ENCODE measurements at regions not wholly inside any gene's neighbourhood (a gene's known extent, or its start where the extent isn't known, plus 50 kb on each side); places are given as distances from the start of the nearest gene placed in this dataset.
A peak's percentile ranks its signal among the peaks of the same experiment; 100 is the strongest.
"Not testable (repeated sequence)": the region's sequence is repeated elsewhere in the genome, so short reads cannot be mapped to it uniquely, and the experiment has no call there.

- H3K27me3 Mint-ChIP-seq; H3K4me3 Mint-ChIP-seq; DNase-seq; H3K4me1 Mint-ChIP-seq; POLR2A ChIA-PET; H3K27ac Mint-ChIP-seq; H3K36me3 Mint-ChIP-seq; ATAC-seq (ENCODE audit: low read depth): not testable (repeated sequence)
- H3K9me3 Mint-ChIP-seq, result peaks cover 15% of the 10 kb centered on the region
Measured at GRCh38 chr7:86983654-86984053, 75.8 kb downstream of the ELAPOR2 start.

DNA sequence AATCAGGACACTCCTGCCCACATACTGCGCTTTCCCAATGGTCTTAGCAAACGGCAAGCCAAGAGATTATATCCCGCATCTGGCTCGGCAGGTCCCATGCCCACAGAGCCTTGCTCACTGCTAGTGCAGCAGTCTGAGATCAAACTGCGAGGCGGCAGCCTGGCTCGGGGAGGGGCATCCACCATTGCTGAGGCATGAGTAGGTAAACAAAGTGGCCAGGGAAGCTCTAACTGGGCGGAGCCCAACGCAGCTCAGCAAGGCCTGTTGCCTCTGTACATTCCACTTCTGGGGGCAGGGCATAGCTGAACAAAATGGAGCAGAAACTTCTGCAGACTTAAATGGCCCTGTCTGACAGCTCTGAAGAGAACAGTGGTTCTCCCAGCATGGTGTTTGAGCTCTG is 77.5 kb downstream of the ELAPOR2 start:
- DNase-seq; H3K4me1 Mint-ChIP-seq; POLR2A ChIA-PET; H3K27me3 Mint-ChIP-seq; H3K36me3 Mint-ChIP-seq; H3K4me3 Mint-ChIP-seq; H3K27ac Mint-ChIP-seq; ATAC-seq (ENCODE audit: low read depth): not testable (repeated sequence)
- peaks cover 13% of the 10 kb centered on the region for H3K9me3 Mint-ChIP-seq

GRCh38 chr7:86981127-86981526 is 78.3 kb downstream of the ELAPOR2 start:
- Mint-ChIP-seq H3K27ac (no peak overlapping the region), H3K27me3 (peaks cover 3% of the 10 kb centered on the region), H3K4me3 (no peak overlapping the region), H3K9me3 (peaks cover 13% of the 10 kb centered on the region), H3K36me3 (no peaks in the 10 kb centered on the region), H3K4me1 (peaks cover 9% of the 10 kb centered on the region)
- no peak for DNase-seq
- POLR2A ChIA-PET, result no interaction called here
- no peak for ATAC-seq (ENCODE audit: low read depth)

DNA sequence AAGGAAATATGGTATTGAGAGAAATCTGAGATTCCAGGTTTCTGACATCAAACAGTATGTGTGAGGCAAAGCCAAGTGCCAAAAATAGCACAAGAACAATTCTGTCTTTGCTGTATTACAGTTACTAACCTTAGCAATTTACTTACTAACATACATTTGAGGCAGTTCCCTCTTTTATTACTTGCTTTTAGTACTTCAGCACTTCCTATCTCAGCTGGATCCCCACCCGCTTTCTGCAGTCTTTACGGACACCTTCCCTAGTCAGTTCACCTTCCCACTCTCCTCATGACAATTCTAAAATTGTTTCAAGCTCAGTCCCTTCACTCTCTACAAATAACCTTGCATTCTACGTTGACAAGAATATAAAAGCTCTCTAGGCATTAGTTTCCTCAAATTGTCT is 79.2 kb downstream of the ELAPOR2 start:
- Mint-ChIP-seq H3K4me1 (peaks cover 9% of the 10 kb centered on the region), H3K27me3 (peaks cover 3% of the 10 kb centered on the region), H3K27ac (peak overlapping the region; percentile 2), H3K36me3 (no peaks in the 10 kb centered on the region), H3K4me3 (no peak overlapping the region), H3K9me3 (peaks cover 12% of the 10 kb centered on the region)
- no peak for DNase-seq
- no peak for ATAC-seq (ENCODE audit: low read depth)
- POLR2A ChIA-PET, result no interaction called here

DNA sequence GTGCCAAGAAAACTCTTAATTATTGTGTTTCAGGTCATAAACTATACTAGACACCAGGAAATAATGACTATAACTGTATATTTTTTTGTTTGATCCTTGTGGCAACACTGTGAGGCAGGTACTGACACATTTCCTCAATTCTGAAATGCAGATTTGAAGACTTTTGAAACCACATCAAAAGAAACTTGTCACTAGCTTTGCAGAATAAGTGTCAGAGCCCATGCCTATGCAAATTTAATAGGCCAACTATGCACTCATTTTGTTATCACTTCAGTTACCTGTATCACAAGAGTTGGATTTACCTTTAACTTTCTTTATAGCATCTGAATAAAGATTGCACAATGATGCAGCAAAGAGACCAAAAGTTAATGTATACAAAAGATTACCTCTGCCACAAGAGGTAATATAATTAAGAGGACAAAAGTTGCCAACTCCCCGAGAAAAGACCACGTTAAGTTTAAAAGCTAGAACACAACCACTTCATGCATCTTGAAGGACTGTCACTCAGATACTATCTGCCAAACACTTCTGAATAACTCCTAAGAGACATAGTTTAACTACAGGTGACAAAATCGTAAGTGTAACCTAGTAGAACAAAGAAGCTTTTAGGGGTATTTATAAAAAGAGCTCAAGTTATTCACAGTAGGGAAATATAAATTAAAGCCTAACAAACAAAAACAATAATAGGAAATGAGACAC is 80.5 kb downstream of the ELAPOR2 start:
- POLR2A ChIA-PET, result interaction anchor here (0.9 kb wide), 1 partner anchor 174 kb away, joined by 3 read pairs; the partner anchor contains the start of gene DMTF1
- Mint-ChIP-seq H3K27me3 (peaks cover 3% of the 10 kb centered on the region), H3K4me1 (peaks cover 9% of the 10 kb centered on the region), H3K36me3 (no peaks in the 10 kb centered on the region), H3K4me3 (no peak overlapping the region), H3K9me3 (peaks cover 4% of the 10 kb centered on the region), H3K27ac (peak overlapping the region; percentile 43)
- ATAC-seq (ENCODE audit: low read depth), result peak; percentile 98
- no peak for DNase-seq

GRCh38 chr7:86976958-86977357 is 82.5 kb downstream of the ELAPOR2 start:
- Mint-ChIP-seq H3K27me3 (peaks cover 3% of the 10 kb centered on the region), H3K9me3 (no peaks in the 10 kb centered on the region), H3K27ac (no peak overlapping the region), H3K36me3 (no peaks in the 10 kb centered on the region), H3K4me1 (peaks cover 9% of the 10 kb centered on the region), H3K4me3 (no peak overlapping the region)
- ATAC-seq (ENCODE audit: low read depth) (no peak), DNase-seq (no peak)
- POLR2A ChIA-PET, result no interaction called here

DNA sequence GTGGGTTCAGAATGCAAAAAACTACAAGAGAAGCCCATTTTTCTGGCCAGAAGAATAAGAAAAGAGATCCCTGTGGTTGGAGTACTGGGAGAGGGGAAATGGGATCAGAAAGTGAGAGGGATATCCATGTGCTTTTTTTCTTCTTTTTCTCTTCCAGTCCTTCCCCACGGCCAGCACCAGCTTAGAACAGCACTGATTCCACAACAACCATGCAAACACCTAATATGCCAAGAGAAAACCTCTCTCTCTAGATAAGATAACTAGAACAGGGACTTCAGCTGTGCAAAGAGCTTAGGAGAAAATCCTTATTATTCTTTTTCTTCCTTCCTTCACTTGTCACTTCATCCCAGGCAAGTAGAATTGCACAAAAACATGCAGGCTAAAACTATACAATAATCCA is 83.5 kb downstream of the ELAPOR2 start:
- DNase-seq, result no peak
- H3K9me3 Mint-ChIP-seq, result no peaks in the 10 kb centered on the region
- H3K27me3 Mint-ChIP-seq, result no peaks in the 10 kb centered on the region
- no peak overlapping the region for H3K4me3 Mint-ChIP-seq
- no peak overlapping the region for H3K27ac Mint-ChIP-seq
- no peaks in the 10 kb centered on the region for H3K36me3 Mint-ChIP-seq
- POLR2A ChIA-PET, result no interaction called here
- ATAC-seq (ENCODE audit: low read depth), result no peak
- H3K4me1 Mint-ChIP-seq, result peaks cover 9% of the 10 kb centered on the region

DNA sequence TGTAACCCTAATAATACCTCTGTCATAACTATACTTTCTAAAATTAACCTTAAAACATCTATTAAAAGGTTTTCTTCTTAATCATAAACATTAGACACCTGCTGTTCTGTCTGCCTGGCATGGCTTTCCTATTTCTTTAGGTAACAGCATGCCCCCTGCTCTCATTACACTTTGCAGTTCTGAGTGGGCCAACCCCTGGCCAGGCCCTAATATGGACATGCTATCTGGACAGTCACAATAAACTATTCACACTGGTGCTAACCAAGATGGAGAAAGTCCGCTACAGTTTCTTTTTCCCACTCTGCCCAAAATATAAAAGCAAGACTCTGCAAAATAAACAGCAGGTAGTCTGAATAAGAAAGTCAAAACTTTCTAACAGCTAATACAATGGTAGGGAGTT is 84.0 kb downstream of the ELAPOR2 start:
- no peak for DNase-seq
- ATAC-seq (ENCODE audit: low read depth), result no peak
- no peak overlapping the region for H3K27ac Mint-ChIP-seq
- H3K9me3 Mint-ChIP-seq, result no peaks in the 10 kb centered on the region
- POLR2A ChIA-PET, result no interaction called here
- H3K36me3 Mint-ChIP-seq, result no peaks in the 10 kb centered on the region
- no peak overlapping the region for H3K4me3 Mint-ChIP-seq
- no peaks in the 10 kb centered on the region for H3K27me3 Mint-ChIP-seq
- peaks cover 9% of the 10 kb centered on the region for H3K4me1 Mint-ChIP-seq

GRCh38 chr7:86972072-86972471 is 87.4 kb downstream of the ELAPOR2 start:
- H3K9me3 Mint-ChIP-seq, result no peaks in the 10 kb centered on the region
- no peaks in the 10 kb centered on the region for H3K27me3 Mint-ChIP-seq
- no peak overlapping the region for H3K27ac Mint-ChIP-seq
- H3K36me3 Mint-ChIP-seq, result no peaks in the 10 kb centered on the region
- POLR2A ChIA-PET, result no interaction called here
- no peaks in the 10 kb centered on the region for H3K4me1 Mint-ChIP-seq
- ATAC-seq (ENCODE audit: low read depth), result no peak
- H3K4me3 Mint-ChIP-seq, result no peak overlapping the region
- no peak for DNase-seq

DNA sequence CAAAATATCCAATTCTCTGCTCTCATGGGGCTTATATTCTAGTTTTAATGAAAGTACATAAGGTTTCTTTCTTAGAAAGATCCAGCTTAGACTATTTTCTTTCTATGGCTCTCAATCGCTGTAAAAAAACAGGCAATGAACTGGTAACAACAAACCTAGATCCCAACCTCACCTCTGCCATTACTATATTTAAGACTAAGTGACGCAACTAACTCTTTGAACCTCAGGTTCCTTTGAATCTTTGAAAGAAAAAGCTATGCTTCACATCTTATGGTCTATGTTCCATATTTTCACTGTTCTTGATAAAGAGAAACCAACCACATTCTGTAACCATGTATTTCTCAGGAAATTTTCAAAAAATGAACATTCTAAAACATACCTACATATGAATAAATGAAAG is 88.5 kb downstream of the ELAPOR2 start:
- Mint-ChIP-seq H3K36me3 (no peaks in the 10 kb centered on the region), H3K4me3 (no peak overlapping the region), H3K27ac (no peak overlapping the region), H3K27me3 (no peaks in the 10 kb centered on the region), H3K9me3 (no peaks in the 10 kb centered on the region), H3K4me1 (no peaks in the 10 kb centered on the region)
- no peak for ATAC-seq (ENCODE audit: low read depth)
- no peak for DNase-seq
- POLR2A ChIA-PET, result no interaction called here

DNA sequence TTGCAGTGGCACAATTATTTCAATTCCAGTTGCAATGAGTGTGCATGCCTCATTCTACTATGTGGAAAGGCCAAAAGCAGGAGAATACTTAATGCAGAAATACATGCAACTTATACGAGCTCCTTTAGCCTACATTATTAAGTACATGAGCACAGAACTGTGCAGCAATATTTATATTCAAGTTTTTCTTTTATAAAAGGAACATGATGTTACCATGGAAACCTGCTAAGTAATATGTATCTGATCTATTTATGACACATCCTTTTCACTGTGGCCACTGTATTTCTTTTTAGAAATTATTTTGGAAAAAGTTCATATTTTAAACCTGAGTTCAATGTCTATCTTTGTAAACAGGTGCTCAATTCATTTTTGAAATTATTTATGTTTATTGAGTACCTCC is 88.9 kb downstream of the ELAPOR2 start:
- Mint-ChIP-seq H3K4me1 (no peaks in the 10 kb centered on the region), H3K4me3 (no peak overlapping the region), H3K27me3 (peaks cover 3% of the 10 kb centered on the region), H3K36me3 (no peaks in the 10 kb centered on the region), H3K9me3 (no peaks in the 10 kb centered on the region), H3K27ac (no peak overlapping the region)
- POLR2A ChIA-PET, result no interaction called here
- DNase-seq, result no peak
- no peak for ATAC-seq (ENCODE audit: low read depth)

GRCh38 chr7:86969865-86970264 is 89.6 kb downstream of the ELAPOR2 start:
- no peak overlapping the region for H3K4me3 Mint-ChIP-seq
- ATAC-seq (ENCODE audit: low read depth) (no peak), DNase-seq (no peak)
- POLR2A ChIA-PET, result no interaction called here
- H3K4me1 Mint-ChIP-seq, result no peaks in the 10 kb centered on the region
- peaks cover 4% of the 10 kb centered on the region for H3K27me3 Mint-ChIP-seq
- no peaks in the 10 kb centered on the region for H3K9me3 Mint-ChIP-seq
- no peak overlapping the region for H3K27ac Mint-ChIP-seq
- no peaks in the 10 kb centered on the region for H3K36me3 Mint-ChIP-seq

GRCh38 chr7:86968618-86969017 is 90.8 kb downstream of the ELAPOR2 start:
- Mint-ChIP-seq H3K27me3 (peaks cover 4% of the 10 kb centered on the region), H3K4me3 (no peak overlapping the region), H3K9me3 (no peaks in the 10 kb centered on the region), H3K36me3 (no peaks in the 10 kb centered on the region), H3K27ac (no peak overlapping the region), H3K4me1 (no peaks in the 10 kb centered on the region)
- POLR2A ChIA-PET, result no interaction called here
- DNase-seq, result no peak
- ATAC-seq (ENCODE audit: low read depth), result no peak

GRCh38 chr7:86966916-86967315 is 92.5 kb downstream of the ELAPOR2 start:
- Mint-ChIP-seq H3K4me3 (no peak overlapping the region), H3K9me3 (no peaks in the 10 kb centered on the region), H3K36me3 (no peaks in the 10 kb centered on the region), H3K27me3 (peaks cover 4% of the 10 kb centered on the region), H3K27ac (no peak overlapping the region), H3K4me1 (no peaks in the 10 kb centered on the region)
- POLR2A ChIA-PET, result no interaction called here
- ATAC-seq (ENCODE audit: low read depth) (no peak), DNase-seq (no peak)

GRCh38 chr7:86965727-86966120 is 93.7 kb downstream of the ELAPOR2 start:
- Mint-ChIP-seq H3K27me3 (peaks cover 4% of the 10 kb centered on the region), H3K9me3 (no peaks in the 10 kb centered on the region), H3K27ac (no peak overlapping the region), H3K36me3 (no peaks in the 10 kb centered on the region), H3K4me3 (no peak overlapping the region), H3K4me1 (no peaks in the 10 kb centered on the region)
- POLR2A ChIA-PET, result no interaction called here
- ATAC-seq (ENCODE audit: low read depth), result no peak
- no peak for DNase-seq
